Stomach (tissue), 8 donors: ENCODE measurements at regions not wholly inside any gene's neighbourhood (a gene's known extent, or its start where the extent isn't known, plus 50 kb on each side); places are given as distances from the start of the nearest gene placed in this dataset.
"Not testable (repeated sequence)": the region's sequence is repeated elsewhere in the genome, so short reads cannot be mapped to it uniquely, and the experiment has no call there.

Experiments used
- DNase-seq, 2 donors: peaks; one replicate each; pipeline versions ENCODE4 v3.0.0 to v3.0.0-alpha.2; 2013 to 2019
- H3K27ac ChIP-seq, 5 donors: fragments of 200-600 bp in 4 of 5; sonication (generic) in 4 of 5; one replicate each; pipeline ENCODE4 v1.5.1; 2013 to 2019; ENCODE audit warnings: mild to moderate bottlenecking in 1 of 5, moderate library complexity in 1 of 5
- H3K27me3 ChIP-seq, 3 donors: fragments of 200-600 bp; sonication (generic); one replicate each; pipeline ENCODE4 v1.5.1; 2017 to 2019; ENCODE audit warnings: mixed run types in 1 of 3
- H3K36me3 ChIP-seq, 4 donors: fragments of 200-600 bp; sonication (generic); 1 replicate in 3 of 4; 2 replicates in 1 of 4; pipeline ENCODE4 v1.5.1; 2016 to 2019
- H3K4me1 ChIP-seq, 4 donors: fragments of 200-600 bp; sonication (generic); one replicate each; pipeline ENCODE4 v1.5.1; 2016 to 2019
- H3K4me3 ChIP-seq, 4 donors: fragments of 200-600 bp; sonication (generic) in 3 of 4; one replicate each; pipeline ENCODE4 v1.5.1; 2016 to 2019; ENCODE audit warnings: mild to moderate bottlenecking in 1 of 4
- H3K9me3 ChIP-seq, 4 donors: fragments of 200-600 bp; sonication (generic); one replicate each; pipeline ENCODE4 v1.5.1; 2016 to 2019
- EP300 ChIP-seq: sonication (generic); formaldehyde crosslinking; IDR thresholded peaks from one replicate; pipeline ENCODE4 v1.6.1; 2017; ENCODE audit warnings: antibody characterized with exemption
- POLR2A ChIP-seq, 4 donors: fragments of 450-650 bp; IDR thresholded peaks; one replicate each; pipeline ENCODE4 v1.6.1; 2016; ENCODE audit warnings: antibody characterized with exemption in 4 of 4, control low read depth in 2 of 4, mild to moderate bottlenecking in 1 of 4, moderate library complexity in 1 of 4
- POLR2AphosphoS5 ChIP-seq, 3 donors: sonication (generic); formaldehyde crosslinking; IDR thresholded peaks; one replicate each; pipeline ENCODE4 v1.6.1; 2016; ENCODE audit warnings: antibody characterized with exemption in 3 of 3
- WGBS, 5 donors: extraction: QIAGEN DNeasy Blood & Tissue Kit in 3 of 5; methylation state at CpG; one replicate each; pipeline versions ENCODE4 v1.1.5 to v1.1.7; 2013 to 2018; 5-methylcytosine and 5-hydroxymethylcytosine counted together
- intact Hi-C: fragments of 100-400 bp; cut with DNase I; formaldehyde crosslinking; loops from one replicate; pipeline ENCODE4 v1.15.1; 2023; ENCODE audit warnings: low total_unique reads
- TF ChIP-seq, protein P1 (sequence below), 7 experiments: fragments of 450-650 bp in 4 of 7; fragments of 200-600 bp in 3 of 7; sonication (generic) in 3 of 7; IDR thresholded peaks; one replicate each; pipeline ENCODE4 v1.5.1; 2016 to 2019; ENCODE audit warnings: antibody characterized with exemption in 7 of 7, control low read depth in 2 of 7, mild to moderate bottlenecking in 1 of 7
- donor health status: healthy with polysubstance abuse.
- donor health status: Bipolar disorder and iron deficiency.
- donor health status: healthy.

DNA sequence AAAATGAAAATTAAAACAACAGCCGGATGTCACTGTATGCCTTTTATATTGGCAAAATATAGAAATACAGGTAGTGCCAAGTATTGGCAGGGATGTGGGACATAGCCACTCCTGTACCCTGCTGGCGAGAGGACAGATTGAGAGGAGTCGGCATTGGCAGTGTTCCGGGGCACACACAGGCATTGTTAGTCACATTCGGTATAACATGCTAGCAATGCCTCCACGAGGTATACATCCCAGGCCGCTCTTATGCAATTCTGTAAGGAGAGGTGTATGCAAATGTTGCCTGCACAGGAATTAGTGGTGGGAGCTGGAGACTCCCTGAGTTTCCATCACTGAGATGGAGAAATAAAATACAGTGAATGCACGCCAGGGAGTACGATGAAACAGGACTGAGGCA is 99.4 kb upstream of the DLG1 start:
- no peaks in the 10 kb centered on the region for H3K27me3 ChIP-seq
- intact Hi-C loops = no loop called here
- H3K4me1 ChIP-seq = peaks cover 0 to 7% (median 0%) of the 10 kb centered on the region in 4 donors
- TF ChIP-seq POLR2A (IDR thresholded peaks at IDR 0.05) (no peak), POLR2AphosphoS5 (IDR thresholded peaks at IDR 0.05) (no peak), EP300 (no peak)
- TF ChIP-seq, protein P1, sequence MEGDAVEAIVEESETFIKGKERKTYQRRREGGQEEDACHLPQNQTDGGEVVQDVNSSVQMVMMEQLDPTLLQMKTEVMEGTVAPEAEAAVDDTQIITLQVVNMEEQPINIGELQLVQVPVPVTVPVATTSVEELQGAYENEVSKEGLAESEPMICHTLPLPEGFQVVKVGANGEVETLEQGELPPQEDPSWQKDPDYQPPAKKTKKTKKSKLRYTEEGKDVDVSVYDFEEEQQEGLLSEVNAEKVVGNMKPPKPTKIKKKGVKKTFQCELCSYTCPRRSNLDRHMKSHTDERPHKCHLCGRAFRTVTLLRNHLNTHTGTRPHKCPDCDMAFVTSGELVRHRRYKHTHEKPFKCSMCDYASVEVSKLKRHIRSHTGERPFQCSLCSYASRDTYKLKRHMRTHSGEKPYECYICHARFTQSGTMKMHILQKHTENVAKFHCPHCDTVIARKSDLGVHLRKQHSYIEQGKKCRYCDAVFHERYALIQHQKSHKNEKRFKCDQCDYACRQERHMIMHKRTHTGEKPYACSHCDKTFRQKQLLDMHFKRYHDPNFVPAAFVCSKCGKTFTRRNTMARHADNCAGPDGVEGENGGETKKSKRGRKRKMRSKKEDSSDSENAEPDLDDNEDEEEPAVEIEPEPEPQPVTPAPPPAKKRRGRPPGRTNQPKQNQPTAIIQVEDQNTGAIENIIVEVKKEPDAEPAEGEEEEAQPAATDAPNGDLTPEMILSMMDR (IDR thresholded peaks at IDR 0.05) = no peak
- WGBS, 5 donors = 90 to 94% (median 91%) methylated on average over 9 of the region's 9 CpGs
- H3K9me3 ChIP-seq = no peaks in the 10 kb centered on the region
- no peak overlapping the region for H3K27ac ChIP-seq
- DNase-seq = no peak
- H3K36me3 ChIP-seq = no peaks in the 10 kb centered on the region
- no peak overlapping the region for H3K4me3 ChIP-seq

DNA sequence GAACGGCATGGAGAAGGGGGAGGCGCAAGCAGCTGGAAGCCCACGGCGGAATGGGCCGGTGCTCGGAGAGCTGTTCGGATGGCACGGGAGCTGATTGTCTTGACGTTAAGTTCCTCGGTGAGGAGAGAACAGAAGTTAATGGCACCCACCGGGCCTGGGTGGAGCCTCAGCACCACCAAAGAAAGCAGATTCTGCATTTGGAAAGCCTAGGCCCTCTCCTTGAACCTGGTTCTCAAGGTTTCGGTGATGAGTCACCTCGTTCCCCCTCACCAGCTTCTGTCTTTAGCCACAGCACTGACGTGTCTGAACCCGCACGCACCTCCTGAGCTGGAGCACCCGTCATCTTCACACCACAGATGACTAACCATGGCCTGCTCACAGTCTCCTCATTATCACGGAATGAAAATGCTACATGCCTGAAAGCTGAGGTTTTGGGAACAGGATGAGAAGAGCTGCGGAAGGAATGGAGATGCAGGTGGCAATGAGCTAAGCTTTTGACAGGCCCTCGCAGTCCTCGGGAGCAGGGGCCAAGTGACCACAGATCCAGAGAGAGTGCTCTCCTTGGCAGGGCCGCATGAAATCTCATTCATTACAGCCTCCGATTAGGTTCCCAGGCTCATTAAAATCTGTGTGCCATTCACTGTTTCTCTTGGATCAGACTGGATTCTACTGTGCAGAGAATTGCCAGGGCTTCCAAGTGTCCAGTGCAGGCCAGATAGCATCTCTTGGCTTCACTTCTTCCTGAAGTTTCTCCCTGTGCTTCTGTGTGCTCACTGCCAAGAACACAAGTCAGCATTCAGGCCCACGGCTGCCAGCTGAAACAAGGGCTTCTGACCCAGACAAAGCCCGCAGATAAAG is 96.3 kb upstream of the DLG1 start:
- Histone ChIP-seq H3K4me3 (no peak overlapping the region), H3K9me3 (no peaks in the 10 kb centered on the region), H3K27ac (peak overlapping the region in 2 of 5 donors; percentile 9 to 18), H3K27me3 (no peaks in the 10 kb centered on the region), H3K4me1 (peaks cover 0 to 7% (median 0%) of the 10 kb centered on the region in 4 donors), H3K36me3 (no peaks in the 10 kb centered on the region)
- 72 to 82% (median 77%) methylated on average over 25 of the region's 25 CpGs for WGBS, 5 donors
- intact Hi-C loops = no loop called here
- TF ChIP-seq POLR2AphosphoS5 (IDR thresholded peaks at IDR 0.05) (no peak), POLR2A (IDR thresholded peaks at IDR 0.05) (no peak), EP300 (no peak)
- TF ChIP-seq, protein P1 (IDR thresholded peaks at IDR 0.05) = no peak
- DNase-seq = peak; percentile 38 to 41

DNA sequence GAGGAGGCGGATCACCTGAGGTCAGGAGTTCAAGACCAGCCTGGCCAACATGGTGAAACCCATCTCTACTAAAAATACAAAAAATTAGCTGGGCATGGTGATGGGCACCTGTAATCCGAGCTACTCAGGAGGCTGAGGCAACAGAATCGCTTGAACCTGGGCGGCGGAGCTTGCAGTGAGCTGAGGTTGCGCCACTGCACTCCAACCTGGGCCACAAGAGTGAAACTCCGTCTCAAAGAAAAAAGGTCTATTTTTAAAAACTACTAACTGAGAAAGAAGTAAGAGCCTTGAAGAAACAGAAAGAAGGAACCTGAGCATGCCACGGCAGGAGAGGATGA is 95.7 kb upstream of the DLG1 start:
- WGBS, 5 donors = 89 to 96% (median 94%) methylated on average over 8 of the region's 8 CpGs
- H3K36me3 ChIP-seq, H3K9me3 ChIP-seq, H3K4me1 ChIP-seq, intact Hi-C loops, H3K27me3 ChIP-seq, DNase-seq, H3K4me3 ChIP-seq, H3K27ac ChIP-seq: not testable (repeated sequence)

DNA sequence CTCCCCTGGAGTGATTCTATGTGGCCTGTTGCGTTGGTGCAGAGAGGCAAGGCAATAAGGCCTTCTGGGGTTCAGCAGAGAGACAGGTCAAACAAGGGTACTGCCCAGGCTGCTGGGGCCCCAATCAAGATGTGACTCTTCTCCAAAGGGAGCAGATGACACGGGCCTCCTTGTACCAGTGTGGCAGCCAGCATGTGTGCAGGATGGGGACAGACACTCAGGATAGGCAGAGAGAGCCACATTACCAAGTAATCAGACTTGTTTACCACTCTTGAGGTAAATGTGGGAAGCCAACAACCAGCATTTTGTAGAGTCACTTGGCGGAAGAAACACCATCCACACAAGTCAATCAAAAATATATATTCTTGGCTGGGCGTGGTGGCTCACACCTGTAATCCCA is 95.3 kb upstream of the DLG1 start:
- Histone ChIP-seq H3K4me3 (no peak overlapping the region), H3K9me3 (no peaks in the 10 kb centered on the region), H3K27me3 (no peaks in the 10 kb centered on the region), H3K36me3 (no peaks in the 10 kb centered on the region), H3K4me1 (peaks cover 0 to 7% (median 0%) of the 10 kb centered on the region in 4 donors), H3K27ac (no peak overlapping the region)
- 82 to 99% (median 91%) methylated on average over 4 of the region's 4 CpGs for WGBS, 5 donors
- intact Hi-C loops = no loop called here
- TF ChIP-seq EP300 (no peak), POLR2AphosphoS5 (IDR thresholded peaks at IDR 0.05) (no peak), POLR2A (IDR thresholded peaks at IDR 0.05) (no peak)
- TF ChIP-seq, protein P1 (IDR thresholded peaks at IDR 0.05) = no peak
- no peak for DNase-seq

DNA sequence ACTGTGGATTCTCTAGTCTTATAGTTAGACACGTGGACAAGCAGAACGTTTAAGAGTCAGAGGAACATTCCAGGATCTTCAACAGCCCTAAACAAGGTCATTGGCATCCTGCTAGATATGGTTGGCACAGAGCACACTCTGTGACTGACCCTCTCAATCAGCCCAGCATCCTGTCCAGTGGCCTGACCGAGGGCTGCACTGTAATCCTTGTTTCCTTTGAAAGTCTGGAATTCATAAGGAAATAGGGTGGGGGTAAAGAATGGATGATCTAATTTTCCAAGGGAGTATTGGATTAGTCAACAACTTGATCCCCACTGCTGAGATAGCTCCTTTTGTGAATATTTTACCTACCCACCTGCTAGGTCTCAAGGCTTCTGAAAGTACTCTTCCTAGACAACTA is 94.5 kb upstream of the DLG1 start:
- Histone ChIP-seq H3K27ac (no peak overlapping the region), H3K4me3 (no peak overlapping the region), H3K27me3 (no peaks in the 10 kb centered on the region), H3K4me1 (peaks cover 0 to 7% (median 0%) of the 10 kb centered on the region in 4 donors), H3K36me3 (no peaks in the 10 kb centered on the region), H3K9me3 (no peaks in the 10 kb centered on the region)
- no peak for TF ChIP-seq POLR2AphosphoS5 (IDR thresholded peaks at IDR 0.05)
- no peak for TF ChIP-seq POLR2A (IDR thresholded peaks at IDR 0.05)
- TF ChIP-seq EP300 = no peak
- TF ChIP-seq, protein P1 (IDR thresholded peaks at IDR 0.05) = no peak
- no peak for DNase-seq
- intact Hi-C loops = no loop called here
- WGBS, 5 donors = 69 to 75% (median 73%) methylated on average over 3 of the region's 3 CpGs
